Omental fat pad (tissue), 3 donors: ENCODE measurements at regions not wholly inside any gene's neighbourhood (a gene's known extent, or its start where the extent isn't known, plus 50 kb on each side); places are given as distances from the start of the nearest gene placed in this dataset.

Experiments
- ATAC-seq: fragments of 150-250 bp; one replicate; pipeline ENCODE4 v1.9.1; 2016; ENCODE audit warnings: mild to moderate bottlenecking, moderate library complexity; ENCODE audit not compliant: low FRiP score
- DNase-seq: peaks from one replicate; pipeline ENCODE4 v3.0.0-alpha.2; 2019; ENCODE audit warnings: low spot score
- TF ChIP-seq, protein P1 (sequence below), 3 donors: fragments of 450-650 bp; IDR thresholded peaks; one replicate each; pipeline ENCODE4 v1.5.1; 2016 to 2017; ENCODE audit warnings: antibody characterized with exemption in 3 of 3, mild to moderate bottlenecking in 3 of 3, moderate library complexity in 2 of 3

DNA sequence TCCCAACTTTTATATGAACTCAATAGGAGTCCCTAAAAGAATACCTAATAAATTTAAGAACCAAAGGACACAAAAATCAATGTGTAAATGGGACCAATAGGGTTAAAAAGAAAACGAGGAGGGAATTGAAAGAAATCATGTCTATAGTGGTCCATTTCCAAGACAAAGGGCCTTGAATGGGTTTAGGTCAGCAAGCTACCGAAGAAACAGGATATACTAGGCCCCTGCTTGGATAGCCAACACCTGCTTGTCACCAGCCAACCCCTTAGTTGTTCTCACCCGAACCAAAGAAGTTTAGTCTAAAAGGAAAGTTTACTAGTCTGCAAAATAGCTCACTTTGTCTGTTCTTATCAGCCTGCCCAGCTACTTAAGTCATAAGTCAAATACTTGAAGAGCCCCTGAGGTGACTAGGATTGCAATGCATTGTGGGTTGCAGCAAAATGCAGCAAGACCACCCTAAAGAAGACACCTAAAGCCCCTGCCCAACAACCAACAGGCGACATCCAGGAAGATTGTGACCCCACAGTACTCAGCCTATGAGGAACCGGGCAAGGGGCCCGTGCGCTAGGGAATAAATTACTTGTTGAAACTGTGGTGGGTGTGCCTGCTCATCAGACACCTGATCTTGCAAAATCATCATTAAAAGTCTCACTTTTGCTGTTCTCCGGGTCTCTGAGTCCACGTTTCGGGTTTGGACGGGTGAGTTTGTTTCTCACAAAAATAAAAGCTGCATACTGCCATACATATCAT is 183.9 kb upstream of the PPP1R26 start:
- no peak for ATAC-seq
- TF ChIP-seq, protein P1, sequence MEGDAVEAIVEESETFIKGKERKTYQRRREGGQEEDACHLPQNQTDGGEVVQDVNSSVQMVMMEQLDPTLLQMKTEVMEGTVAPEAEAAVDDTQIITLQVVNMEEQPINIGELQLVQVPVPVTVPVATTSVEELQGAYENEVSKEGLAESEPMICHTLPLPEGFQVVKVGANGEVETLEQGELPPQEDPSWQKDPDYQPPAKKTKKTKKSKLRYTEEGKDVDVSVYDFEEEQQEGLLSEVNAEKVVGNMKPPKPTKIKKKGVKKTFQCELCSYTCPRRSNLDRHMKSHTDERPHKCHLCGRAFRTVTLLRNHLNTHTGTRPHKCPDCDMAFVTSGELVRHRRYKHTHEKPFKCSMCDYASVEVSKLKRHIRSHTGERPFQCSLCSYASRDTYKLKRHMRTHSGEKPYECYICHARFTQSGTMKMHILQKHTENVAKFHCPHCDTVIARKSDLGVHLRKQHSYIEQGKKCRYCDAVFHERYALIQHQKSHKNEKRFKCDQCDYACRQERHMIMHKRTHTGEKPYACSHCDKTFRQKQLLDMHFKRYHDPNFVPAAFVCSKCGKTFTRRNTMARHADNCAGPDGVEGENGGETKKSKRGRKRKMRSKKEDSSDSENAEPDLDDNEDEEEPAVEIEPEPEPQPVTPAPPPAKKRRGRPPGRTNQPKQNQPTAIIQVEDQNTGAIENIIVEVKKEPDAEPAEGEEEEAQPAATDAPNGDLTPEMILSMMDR (IDR thresholded peaks at IDR 0.05), result no peak

GRCh38 chr9:135296735-135297455 is 182.7 kb upstream of the PPP1R26 start:
- DNase-seq (no peak), ATAC-seq (no peak)
- TF ChIP-seq, protein P1 (IDR thresholded peaks at IDR 0.05), result no peak

More for the DNA sequence above, 183.9 kb upstream of the PPP1R26 start:
- no peak for DNase-seq

DNA sequence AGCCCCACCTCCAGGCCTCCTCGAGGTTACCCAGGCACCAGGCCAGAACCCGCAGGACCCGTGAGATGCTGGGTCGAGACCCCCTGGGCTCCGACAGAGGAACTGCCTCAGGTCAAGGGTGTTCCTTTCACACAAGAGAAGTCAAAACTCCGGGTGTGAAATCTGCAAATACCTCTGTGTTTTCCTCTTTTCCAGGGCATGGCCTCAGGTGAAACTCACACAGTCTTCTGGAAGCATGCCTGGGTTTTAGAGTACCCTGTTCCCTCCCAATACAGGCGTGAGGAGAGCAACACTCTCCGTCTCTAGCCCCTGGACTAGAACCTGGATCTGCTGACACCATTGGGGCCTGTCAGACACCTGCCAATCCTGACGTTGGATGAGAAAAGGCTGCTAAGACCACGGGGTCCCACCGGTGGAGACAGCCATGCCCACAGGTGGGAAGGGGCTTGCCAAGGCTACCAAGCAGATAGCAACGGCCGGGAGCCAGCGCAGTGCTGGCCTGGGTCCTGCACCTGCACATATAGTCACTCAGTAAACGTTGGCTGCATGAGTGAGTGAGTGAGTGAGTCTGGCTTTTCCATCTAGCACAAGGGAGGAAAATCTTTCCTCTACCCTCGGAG is 182.0 kb upstream of the PPP1R26 start:
- ATAC-seq (no peak), DNase-seq (no peak)
- TF ChIP-seq, protein P1 (IDR thresholded peaks at IDR 0.05), result no peak

GRCh38 chr9:135299239-135299590 is 180.4 kb upstream of the PPP1R26 start:
- TF ChIP-seq, protein P1 (IDR thresholded peaks at IDR 0.05), result no peak
- no peak for DNase-seq
- ATAC-seq, result no peak

- ATAC-seq (no peak), DNase-seq (no peak)
- TF ChIP-seq, protein P1 (IDR thresholded peaks at IDR 0.05), result no peak
Measured at GRCh38 chr9:135299651-135300345, 179.8 kb upstream of the PPP1R26 start.

DNA sequence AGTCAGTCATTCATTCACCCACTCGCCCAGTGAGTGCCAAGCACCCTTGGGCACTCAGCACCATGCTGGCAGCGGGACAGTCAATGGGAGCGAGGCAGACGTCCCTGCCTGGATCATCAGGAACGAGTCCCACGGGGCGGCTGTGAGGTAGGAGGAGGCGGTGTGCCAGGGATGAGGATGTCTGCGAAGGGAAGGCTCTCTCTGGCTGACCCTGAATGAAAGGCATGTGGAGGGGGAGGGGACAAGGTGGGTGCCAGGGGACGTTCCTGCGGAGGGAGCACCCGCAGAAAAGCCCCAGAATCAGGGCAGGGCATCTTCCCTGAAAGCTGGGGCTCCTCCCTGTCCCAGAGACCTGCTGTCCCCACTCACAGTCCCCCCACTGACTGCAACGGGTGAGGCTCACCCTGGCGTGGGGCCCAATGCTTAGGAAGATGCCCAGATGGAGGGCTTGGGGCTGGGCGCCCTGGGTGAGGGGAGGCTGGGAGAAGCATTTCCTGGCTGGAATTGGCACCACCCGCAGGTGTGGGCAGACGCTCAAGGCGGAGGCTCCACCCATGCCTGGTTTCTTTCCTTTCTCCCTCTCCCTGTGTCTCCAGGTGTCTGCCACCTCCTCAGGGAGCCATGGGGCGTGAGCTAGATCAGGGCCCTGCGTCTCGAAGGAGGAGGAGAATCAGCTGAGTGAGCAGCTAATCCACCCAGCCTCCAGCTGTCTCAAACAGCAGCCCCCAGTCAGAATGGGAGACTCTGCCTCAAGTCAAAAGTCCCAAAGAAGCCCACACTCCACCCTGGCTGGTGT is 179.0 kb upstream of the PPP1R26 start:
- TF ChIP-seq, protein P1 (IDR thresholded peaks at IDR 0.05), result no peak
- DNase-seq (no peak), ATAC-seq (no peak)
